NCI-H146 treated with DMSO at 0.1 percent for 48 hours (cell line): ENCODE measurements at regions not wholly inside any gene's neighbourhood (a gene's known extent, or its start where the extent isn't known, plus 50 kb on each side); places are given as distances from the start of the nearest gene placed in this dataset.
"Not testable (repeated sequence)": the region's sequence is repeated elsewhere in the genome, so short reads cannot be mapped to it uniquely, and the experiment has no call there.

Experiments
- DNase-seq: peaks from one replicate; lab custom pipeline; 2025; ENCODE audit not compliant: unreplicated experiment; lab: John Stamatoyannopoulos, UW

- DNase-seq, result no peak
These were observed 224.9 kb upstream of the AUTS2 start for GRCh38 chr7:69373171-69374043.

- DNase-seq, result no peak
These were observed 224.2 kb upstream of the AUTS2 start for GRCh38 chr7:69374044-69374425.

DNA sequence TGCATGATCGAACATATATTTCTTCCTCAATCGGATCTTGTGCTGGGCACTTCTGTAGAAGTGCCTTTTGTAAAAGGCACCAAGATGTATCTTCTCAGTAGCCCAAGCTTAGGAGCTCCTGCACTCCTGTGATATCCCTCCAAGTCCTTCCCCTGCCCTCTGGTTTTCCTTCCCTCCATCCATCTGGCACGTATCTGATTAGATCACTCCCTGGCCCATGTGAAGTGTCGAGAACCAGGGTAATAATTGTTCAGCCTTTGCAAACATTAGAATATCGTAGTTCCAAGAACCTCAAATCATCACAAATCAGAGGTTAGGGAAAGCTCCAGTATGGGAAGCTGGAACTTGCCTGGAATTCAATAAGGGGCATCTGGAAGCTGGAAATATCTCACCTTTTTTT is 221.1 kb upstream of the AUTS2 start:
- DNase-seq, result no peak

- DNase-seq, result no peak
These were observed 209.7 kb upstream of the AUTS2 start for GRCh38 chr7:69388452-69389137.

DNA sequence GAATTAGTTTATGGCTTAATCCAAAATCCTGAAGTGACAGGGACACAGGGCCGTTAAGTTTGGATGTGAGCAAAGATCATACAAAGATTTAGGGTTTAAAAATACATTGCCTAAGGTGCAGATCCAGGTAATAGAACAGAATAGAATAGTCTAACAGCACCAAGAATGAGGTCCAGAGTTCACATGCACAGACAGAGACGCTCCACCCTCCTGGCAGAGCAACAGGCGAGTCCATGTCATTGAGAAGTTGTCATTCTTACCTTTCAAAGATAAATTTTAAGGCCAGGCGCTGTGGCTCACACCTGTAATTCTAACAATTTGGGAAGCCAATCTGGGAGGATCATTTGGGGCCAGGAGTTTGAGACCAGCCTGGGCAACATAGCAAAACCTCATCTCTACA is 209.1 kb upstream of the AUTS2 start:
- no peak for DNase-seq

GRCh38 chr7:69393912-69394311 is 204.4 kb upstream of the AUTS2 start:
- DNase-seq, result not testable (repeated sequence)

DNA sequence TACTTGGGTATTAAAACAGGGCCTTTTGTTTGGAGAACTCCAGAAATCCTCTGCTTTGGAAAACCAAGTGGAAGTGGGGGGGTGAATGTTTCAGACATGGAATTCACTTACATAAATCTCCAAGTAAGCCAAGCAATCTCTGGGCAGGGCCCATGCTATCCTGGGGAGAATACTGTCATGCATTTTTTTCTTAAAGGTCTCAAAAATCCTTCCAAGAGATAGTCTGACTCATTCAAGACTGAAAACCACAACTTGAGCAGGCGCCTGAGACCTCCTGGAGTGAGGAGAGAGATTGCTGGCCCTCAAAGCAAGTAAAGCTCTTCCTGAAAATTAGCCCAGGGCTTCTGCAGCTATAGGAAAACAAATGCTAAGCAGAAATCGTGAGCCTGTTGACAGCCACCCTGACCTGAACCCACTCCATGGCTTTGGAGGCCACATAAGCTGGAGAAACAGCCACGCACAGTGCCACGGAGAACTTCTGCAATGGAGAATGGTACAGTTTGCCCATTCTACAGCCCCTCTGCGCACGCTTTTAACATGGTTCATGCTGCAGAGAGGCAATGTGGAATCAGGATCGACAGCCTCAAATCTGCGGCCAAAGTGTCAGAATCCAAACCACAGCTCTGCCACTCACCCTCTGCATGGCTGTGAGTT is 203.1 kb upstream of the AUTS2 start:
- DNase-seq, result no peak

- no peak for DNase-seq
These were observed 199.3 kb upstream of the AUTS2 start for GRCh38 chr7:69398986-69399385.

GRCh38 chr7:69399401-69399800 is 198.9 kb upstream of the AUTS2 start:
- peak; percentile 41 for DNase-seq

GRCh38 chr7:69402696-69403095 is 195.6 kb upstream of the AUTS2 start:
- no peak for DNase-seq

DNA sequence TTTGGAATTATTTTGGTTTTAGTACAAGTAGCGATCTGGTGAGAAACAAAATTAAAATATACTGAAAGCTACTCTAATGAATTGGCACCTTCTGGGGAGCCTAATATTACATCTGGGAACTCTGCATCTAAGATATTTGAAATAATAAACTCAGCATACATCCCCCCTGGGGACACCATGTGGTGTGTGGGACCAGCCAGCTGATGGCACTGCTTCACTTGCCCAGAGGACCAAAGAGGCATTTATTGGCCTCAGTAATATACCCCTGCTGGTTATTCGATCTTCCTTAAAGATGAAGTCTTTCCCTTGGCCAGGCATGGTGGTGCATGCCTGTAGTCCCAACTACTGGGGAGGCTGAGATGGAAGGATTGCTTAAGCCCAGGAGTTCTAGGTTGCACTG is 195.1 kb upstream of the AUTS2 start:
- no peak for DNase-seq

DNA sequence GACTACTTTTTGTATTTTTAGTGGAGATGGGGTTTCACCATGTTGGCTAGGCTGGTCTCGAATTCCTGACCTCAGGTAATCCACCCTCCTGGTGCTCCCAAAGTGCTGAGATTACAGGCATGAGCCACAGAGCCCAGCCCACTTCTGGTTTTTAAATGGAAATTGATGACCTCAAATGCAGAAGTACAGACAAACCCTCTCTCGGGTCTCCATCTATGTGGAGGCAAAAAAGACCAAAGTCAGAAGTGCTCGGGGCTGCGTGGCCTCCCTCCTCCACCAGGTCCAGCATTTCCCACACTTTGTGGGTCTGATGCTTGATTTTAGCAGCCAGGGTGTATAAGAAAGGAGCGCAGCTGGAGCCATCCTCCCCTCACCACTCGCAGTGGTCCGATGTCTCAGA is 187.3 kb upstream of the AUTS2 start:
- DNase-seq, result no peak

DNA sequence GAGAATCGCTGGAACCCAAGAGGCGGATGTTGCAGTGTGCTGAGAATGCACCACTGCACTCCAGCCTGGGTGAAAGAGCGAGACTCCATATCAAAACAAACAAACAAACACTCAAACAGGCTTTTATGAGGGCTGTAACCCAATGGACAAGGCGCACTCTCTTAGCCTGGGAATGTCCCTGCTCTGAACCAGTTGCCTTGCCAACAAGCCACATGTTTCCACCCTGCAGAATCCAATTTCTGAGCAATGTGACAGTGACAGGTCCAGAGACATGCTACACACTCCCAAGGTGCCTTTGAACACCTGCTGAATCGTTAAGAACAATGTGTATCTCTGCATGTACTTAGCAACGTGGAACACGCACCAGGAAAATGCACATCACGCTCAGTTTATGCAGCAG is 186.8 kb upstream of the AUTS2 start:
- DNase-seq, result no peak

DNA sequence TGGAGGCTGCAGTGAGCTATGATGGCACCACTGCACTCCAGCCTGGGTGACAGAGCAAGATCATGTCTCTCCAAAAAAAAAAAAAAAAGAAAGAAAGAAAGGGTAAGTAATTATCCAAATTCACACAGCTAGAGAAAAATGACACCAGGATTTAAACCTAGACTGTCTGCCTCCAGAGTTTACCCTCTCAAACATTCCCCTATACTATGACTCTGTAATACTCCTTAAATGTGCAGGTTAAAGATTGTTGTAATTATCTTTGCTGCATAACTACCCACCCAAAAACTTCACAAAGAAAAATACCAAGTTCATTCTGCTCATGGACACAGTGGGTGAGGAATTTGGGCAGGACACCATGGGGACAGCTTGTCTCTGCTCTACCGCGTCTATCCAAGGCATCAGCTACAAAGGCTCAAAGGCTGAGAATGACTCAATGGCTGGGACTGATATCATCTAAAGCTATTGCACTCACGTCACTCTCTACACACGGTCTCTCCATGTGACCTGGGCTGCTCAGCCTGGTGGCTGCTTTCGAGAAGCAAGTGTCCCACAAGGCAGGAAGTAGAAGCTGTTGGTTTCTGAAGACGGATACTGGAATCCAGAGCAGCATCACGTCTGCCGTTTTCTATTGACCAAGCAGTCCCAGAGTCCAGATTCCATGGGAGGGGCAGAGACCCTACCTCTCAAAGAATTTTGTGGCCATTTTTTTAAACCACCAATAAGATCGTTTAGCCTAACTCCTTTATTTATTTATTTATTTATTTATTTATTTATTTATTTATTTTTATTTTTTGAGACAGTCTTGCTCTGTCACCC is 185.7 kb upstream of the AUTS2 start:
- DNase-seq, result no peak

GRCh38 chr7:69414555-69414954 is 183.7 kb upstream of the AUTS2 start:
- no peak for DNase-seq

DNA sequence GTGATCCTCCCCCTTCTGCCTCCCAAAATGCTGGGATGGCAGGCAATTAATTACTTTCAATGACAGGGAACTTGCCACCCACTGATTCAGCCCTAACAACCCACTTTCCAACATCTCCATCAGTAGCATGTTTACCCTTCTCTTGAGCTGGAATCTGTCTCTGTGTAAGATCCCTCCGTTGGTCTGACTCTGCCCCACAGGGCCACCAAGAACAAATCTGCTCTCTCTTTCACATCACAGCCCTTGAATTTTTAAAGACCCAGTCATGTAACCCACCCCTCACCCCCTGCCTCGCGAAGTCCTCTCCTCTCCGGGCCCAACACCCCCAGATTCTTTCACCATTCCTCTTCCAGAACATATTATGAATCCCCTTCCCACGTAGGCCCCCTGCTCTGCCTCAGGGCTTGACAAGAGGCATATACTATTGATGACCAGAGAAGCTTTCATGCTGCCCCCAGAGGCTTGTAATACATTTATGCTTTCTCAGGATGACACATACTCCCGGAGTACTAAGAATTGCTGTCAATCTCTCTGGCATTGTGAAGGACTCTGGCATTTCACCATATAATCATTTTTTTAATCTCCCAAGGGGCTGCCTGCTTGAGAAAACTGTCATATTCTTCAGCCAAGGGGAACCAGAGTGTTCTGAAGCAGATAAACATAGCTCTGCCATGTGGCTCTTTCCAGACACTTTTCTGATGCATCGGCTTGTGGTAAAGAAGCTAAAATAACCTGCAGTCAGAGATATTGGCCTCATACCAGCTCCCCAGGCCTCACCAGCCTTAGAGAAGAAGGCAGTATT is 179.2 kb upstream of the AUTS2 start:
- DNase-seq, result no peak

DNA sequence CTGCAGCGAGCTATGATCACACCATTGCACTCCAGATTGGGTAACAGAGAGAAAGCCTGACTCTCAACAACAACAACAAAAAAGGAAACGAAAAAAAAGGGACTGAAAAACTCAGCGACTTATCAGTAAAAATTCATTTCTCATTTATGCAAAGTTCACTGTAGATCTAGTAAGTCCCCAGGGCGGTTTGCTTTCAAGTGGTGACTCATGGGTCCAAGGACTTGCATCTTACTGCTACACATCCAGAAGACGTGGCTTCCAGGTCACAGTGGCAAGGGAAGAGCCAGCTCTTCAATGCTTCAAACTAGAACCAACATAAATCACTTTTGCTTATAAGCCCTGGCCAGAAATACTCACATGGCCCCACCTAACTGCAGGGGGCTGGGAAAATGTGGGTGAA is 178.3 kb upstream of the AUTS2 start:
- no peak for DNase-seq

- no peak for DNase-seq
These were observed 175.7 kb upstream of the AUTS2 start for GRCh38 chr7:69422574-69422985.

DNA sequence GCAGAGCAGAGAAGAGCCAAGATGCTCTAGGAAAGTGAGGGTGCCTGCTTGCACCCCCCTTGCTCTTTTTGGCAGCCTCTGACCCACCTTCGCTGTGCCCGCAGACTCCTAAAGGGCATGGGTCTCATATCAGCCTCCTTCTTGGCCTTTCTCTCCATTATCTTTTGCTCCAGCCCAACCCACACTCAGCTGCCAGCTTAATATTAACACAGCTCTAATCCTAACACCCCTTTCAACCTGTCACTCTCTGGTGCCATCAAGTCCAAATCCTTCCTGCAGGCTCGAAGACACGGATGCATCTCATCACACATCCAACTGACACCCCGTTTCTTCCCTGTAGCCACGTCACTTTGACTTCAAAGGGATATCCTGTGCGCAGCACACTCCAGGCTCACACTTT is 171.6 kb upstream of the AUTS2 start:
- no peak for DNase-seq

GRCh38 chr7:69428089-69428488 is 170.2 kb upstream of the AUTS2 start:
- DNase-seq, result no peak
